HepG2 (cell line): ENCODE measurements at regions not wholly inside any gene's neighbourhood (a gene's known extent, or its start where the extent isn't known, plus 50 kb on each side); places are given as distances from the start of the nearest gene placed in this dataset.

ENCODE experiments used
- AGO2 ChIP-seq: fragments of 200-400 bp; formaldehyde crosslinking; optimal IDR thresholded peaks from 2 replicates; pipeline ENCODE3; 2017; ENCODE audit warnings: mild to moderate bottlenecking, low read depth, low read length, moderate library complexity
- AHDC1 ChIP-seq: sonication (generic); formaldehyde crosslinking; IDR thresholded peaks from 2 replicates; pipeline ENCODE4 v1.5.1; 2020; ENCODE audit warnings: mild to moderate bottlenecking, missing genetic modification reagents, borderline replicate concordance
- ATF7 ChIP-seq, 2 experiments: fragments of 450-650 bp in 1 of 2; sonication (generic) in 1 of 2; formaldehyde crosslinking in 1 of 2; IDR thresholded peaks; 2 replicates each; pipeline versions ENCODE4 v1.4.0 to v1.6.1; 2016 to 2020; ENCODE audit warnings: antibody characterized with exemption in 1 of 2, mild to moderate bottlenecking in 1 of 2, missing genetic modification reagents in 1 of 2
- GABPB1 ChIP-seq: IDR thresholded peaks from 2 replicates; pipeline ENCODE4 v1.6.1; 2016; ENCODE audit warnings: mild to moderate bottlenecking, missing genetic modification reagents, moderate library complexity, missing compliant biosample characterization
- GRHL1 ChIP-seq: sonication (generic); formaldehyde crosslinking; conservative IDR thresholded peaks from 2 replicates; pipeline ENCODE4 v1.8.0; 2022; ENCODE audit warnings: missing genetic modification reagents
- GTF2F1 ChIP-seq: fragments of 150-350 bp; IDR thresholded peaks from 2 replicates; pipeline ENCODE4 v1.6.1; 2014; ENCODE audit warnings: low read length
- KDM2A ChIP-seq: sonication (generic); formaldehyde crosslinking; IDR thresholded peaks from 2 replicates; pipeline ENCODE4 v1.4.0; 2020; ENCODE audit warnings: low read depth, missing genetic modification reagents, borderline replicate concordance
- KLF16 ChIP-seq, 2 experiments: sonication (generic) in 1 of 2; formaldehyde crosslinking in 1 of 2; IDR thresholded peaks; 2 replicates each; pipeline versions ENCODE4 v1.6.1 to v1.8.0; 2016 to 2023; ENCODE audit warnings: missing genetic modification reagents in 2 of 2, missing compliant biosample characterization in 1 of 2
- MEF2D ChIP-seq: sonication (generic); formaldehyde crosslinking; IDR thresholded peaks from 2 replicates; pipeline ENCODE4 v1.5.1; 2020; ENCODE audit warnings: mild to moderate bottlenecking, missing genetic modification reagents
- MEIS1 ChIP-seq: sonication (generic); formaldehyde crosslinking; IDR thresholded peaks from 2 replicates; pipeline ENCODE4 v1.9.0; 2021; ENCODE audit warnings: mild to moderate bottlenecking, missing genetic modification reagents, moderate library complexity, borderline replicate concordance
- NFYB ChIP-seq: sonication (generic); formaldehyde crosslinking; IDR thresholded peaks from 2 replicates; pipeline ENCODE4 v1.4.0; 2020; ENCODE audit warnings: missing genetic modification reagents
- PAX8 ChIP-seq: sonication (generic); formaldehyde crosslinking; IDR thresholded peaks from 2 replicates; pipeline ENCODE4 v1.8.0; 2022; ENCODE audit warnings: mild to moderate bottlenecking, missing genetic modification reagents, borderline replicate concordance
- RBFOX2 ChIP-seq: fragments of 200-400 bp; formaldehyde crosslinking; IDR thresholded peaks from 2 replicates; pipeline ENCODE4 v1.6.1; 2017; ENCODE audit warnings: low read depth, mild to moderate bottlenecking, low read length
- REXO4 ChIP-seq: sonication (generic); formaldehyde crosslinking; IDR thresholded peaks from 2 replicates; pipeline ENCODE4 v1.8.0; 2022; ENCODE audit warnings: missing genetic modification reagents, mild to moderate bottlenecking, borderline replicate concordance
- SATB2 ChIP-seq: sonication (generic); formaldehyde crosslinking; IDR thresholded peaks from 2 replicates; pipeline ENCODE4 v1.5.0; 2020; ENCODE audit warnings: missing genetic modification reagents
- SMARCC2 ChIP-seq: fragments of 450-650 bp; IDR thresholded peaks from 2 replicates; pipeline ENCODE4 v1.6.1; 2017; ENCODE audit warnings: antibody characterized with exemption, mild to moderate bottlenecking
- SOX6 ChIP-seq, 2 experiments: fragments of 450-650 bp in 1 of 2; sonication (generic) in 1 of 2; formaldehyde crosslinking in 1 of 2; IDR thresholded peaks; 2 replicates each; pipeline versions ENCODE4 v1.4.0 to v1.6.1; 2017 to 2020; ENCODE audit warnings: antibody characterized with exemption in 1 of 2, mild to moderate bottlenecking in 1 of 2, missing genetic modification reagents in 1 of 2
- ZFP62 ChIP-seq: sonication (generic); formaldehyde crosslinking; IDR thresholded peaks from 2 replicates; pipeline ENCODE4 v1.4.0; 2020; ENCODE audit warnings: missing genetic modification reagents
- ZNF124 ChIP-seq: sonication (generic); formaldehyde crosslinking; IDR thresholded peaks from 2 replicates; pipeline ENCODE4 v1.4.0; 2020; ENCODE audit warnings: missing genetic modification reagents
- ZNF138 ChIP-seq: sonication (generic); formaldehyde crosslinking; IDR thresholded peaks from 2 replicates; pipeline ENCODE4 v1.5.0; 2020; ENCODE audit warnings: mild to moderate bottlenecking, low read depth, missing genetic modification reagents
- ZNF274 ChIP-seq: sonication (generic); formaldehyde crosslinking; IDR thresholded peaks from 2 replicates; pipeline ENCODE4 v1.5.1; 2020; ENCODE audit warnings: mild to moderate bottlenecking, missing genetic modification reagents
- ZNF567 ChIP-seq: sonication (generic); formaldehyde crosslinking; IDR thresholded peaks from 2 replicates; pipeline ENCODE4 v1.8.1; 2023; ENCODE audit warnings: mild to moderate bottlenecking, missing genetic modification reagents, borderline replicate concordance
- ZNF737 ChIP-seq: sonication (generic); formaldehyde crosslinking; IDR thresholded peaks from 2 replicates; pipeline ENCODE4 v1.5.0; 2020; ENCODE audit warnings: missing genetic modification reagents, mild to moderate bottlenecking, borderline replicate concordance

- TF ChIP-seq GTF2F1, result no peak
- peak; percentile 43; the same call in 1 of the 2 replicates for TF ChIP-seq KDM2A
- TF ChIP-seq SOX6 (IDR thresholded peaks at IDR 0.05), result no peak
- no peak for TF ChIP-seq SOX6 (CRISPR knock-in tag; IDR thresholded peaks at IDR 0.05)
- no peak for TF ChIP-seq ZNF138 (CRISPR knock-in tag)
- TF ChIP-seq ZNF567 (CRISPR knock-in tag), result no peak
- peak; percentile 81 for TF ChIP-seq GABPB1 (CRISPR knock-in tag)
- TF ChIP-seq MEF2D (CRISPR knock-in tag), result no peak
- TF ChIP-seq KLF16 (CRISPR knock-in tag; IDR thresholded peaks at IDR 0.05), result no peak
- no peak for TF ChIP-seq MEIS1 (CRISPR knock-in tag)
- TF ChIP-seq SATB2 (CRISPR knock-in tag), result 0 out of 2 replicates have a peak, but pooled peaks have one; percentile 28
- no peak for TF ChIP-seq NFYB (CRISPR knock-in tag)
- no peak for TF ChIP-seq AGO2
- 0 out of 2 replicates have a peak, but pooled peaks have one; percentile 63 for TF ChIP-seq ZNF274 (CRISPR knock-in tag)
- TF ChIP-seq ZNF737, result no peak
- TF ChIP-seq RBFOX2, result peak; percentile 61
- TF ChIP-seq ATF7 (IDR thresholded peaks at IDR 0.05), result no peak
- no peak for TF ChIP-seq ATF7 (CRISPR knock-in tag; IDR thresholded peaks at IDR 0.05)
- TF ChIP-seq SMARCC2, result no peak
- TF ChIP-seq AHDC1 (CRISPR knock-in tag), result no peak
- no peak for TF ChIP-seq ZNF124 (CRISPR knock-in tag)
- TF ChIP-seq ZFP62, result no peak
- no peak for TF ChIP-seq PAX8
- TF ChIP-seq REXO4 (CRISPR knock-in tag), result no peak
- no peak for TF ChIP-seq GRHL1
Observed at GRCh38 chr14:70254476-70254961, 65.8 kb upstream of the SLC8A3 start (continued).
